Fibroblast of skin of left quadriceps (primary cell): ENCODE measurements at regions not wholly inside any gene's neighbourhood (a gene's known extent, or its start where the extent isn't known, plus 50 kb on each side); places are given as distances from the start of the nearest gene placed in this dataset.

Experiments
- DNase-seq, 2 experiments: peaks; one replicate each; pipeline ENCODE4 v3.0.0-alpha.2; 2013; ENCODE audit warnings: low read depth in 2 of 2

DNA sequence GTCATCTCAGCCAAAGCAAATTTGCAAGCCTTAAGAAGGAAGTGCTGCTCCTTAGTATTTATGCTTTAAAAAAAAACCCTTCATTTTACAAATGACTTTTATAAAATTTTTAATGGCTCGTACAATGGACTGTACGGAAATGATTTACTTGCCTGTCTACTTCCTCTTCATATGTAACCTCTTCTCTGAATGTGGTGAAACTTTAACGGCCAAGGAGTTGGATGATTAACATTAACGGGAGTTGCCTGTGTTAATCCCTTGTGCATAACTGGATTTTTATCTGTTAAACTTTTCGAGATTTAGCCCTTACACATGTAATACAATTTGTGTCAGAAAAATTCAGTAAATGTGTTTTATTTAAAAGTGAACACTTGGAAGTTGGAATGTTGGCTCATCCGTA lies 429.4 kb downstream of the TBC1D4 start:
- no peak for DNase-seq

DNA sequence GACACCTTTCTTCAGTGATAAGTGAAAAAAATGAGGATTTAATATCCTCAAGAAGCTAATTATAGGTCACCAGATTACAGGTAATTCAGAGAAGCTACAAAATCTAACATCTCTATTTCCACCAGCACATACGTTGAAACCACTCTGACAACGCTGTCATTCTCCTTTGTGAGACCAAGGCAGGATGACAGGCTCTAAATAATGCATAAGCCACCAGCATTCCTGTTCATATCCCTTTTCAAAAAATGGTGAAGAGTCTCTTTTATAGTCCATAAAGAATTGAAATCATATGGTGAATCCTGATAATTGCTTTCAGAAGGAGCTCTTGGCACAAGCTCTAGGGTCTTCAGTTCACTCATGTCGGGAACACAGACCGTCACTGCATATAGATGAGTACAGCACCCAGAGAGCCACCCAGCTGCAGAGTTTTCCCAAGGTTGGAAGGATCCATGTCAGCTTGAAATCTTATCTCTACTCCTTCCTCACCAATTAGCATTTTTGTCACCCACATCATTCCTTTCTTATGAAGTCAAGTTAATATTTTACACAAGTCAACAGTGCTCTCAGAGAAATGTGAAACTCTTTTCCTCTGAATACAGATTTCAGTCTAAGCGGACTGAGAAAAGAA lies 431.4 kb downstream of the TBC1D4 start:
- DNase-seq = peak; percentile 87 to 89

DNA sequence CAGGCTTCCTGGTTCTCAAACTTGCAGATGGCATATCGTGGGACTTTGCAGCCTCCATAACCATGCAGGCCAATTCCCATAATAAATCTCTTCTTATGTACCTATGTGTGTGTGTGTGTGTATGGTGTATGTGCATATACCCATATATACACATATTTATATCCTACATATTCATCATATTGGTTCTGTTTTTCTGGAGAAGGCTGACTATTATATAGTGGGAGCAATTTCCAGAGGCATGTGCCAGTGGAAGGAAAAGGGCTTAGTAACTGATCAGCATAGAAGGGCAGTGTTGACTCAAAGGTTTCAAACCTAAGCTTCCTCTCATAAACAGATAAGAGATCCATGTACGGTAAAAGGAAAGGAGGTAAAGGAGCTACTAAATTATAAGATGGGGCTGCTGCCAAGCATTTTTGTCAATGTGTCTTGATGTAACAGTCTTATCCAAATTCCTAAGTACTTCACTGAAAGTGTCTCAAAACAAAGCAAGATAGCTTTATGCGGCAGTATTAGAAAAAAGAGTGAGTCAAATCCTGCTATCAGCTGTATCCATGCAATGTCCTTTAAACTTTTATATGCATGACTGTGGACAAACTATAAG lies 432.1 kb downstream of the TBC1D4 start:
- DNase-seq = no peak

- DNase-seq = no peak
These were observed 439.2 kb downstream of the TBC1D4 start for GRCh38 chr13:75042807-75043206.

GRCh38 chr13:75038393-75039113 lies 443.4 kb downstream of the TBC1D4 start:
- DNase-seq = no peak

GRCh38 chr13:75025956-75026355 lies 456.0 kb downstream of the TBC1D4 start:
- DNase-seq = no peak

GRCh38 chr13:75024602-75025001 lies 457.4 kb downstream of the TBC1D4 start:
- no peak for DNase-seq

DNA sequence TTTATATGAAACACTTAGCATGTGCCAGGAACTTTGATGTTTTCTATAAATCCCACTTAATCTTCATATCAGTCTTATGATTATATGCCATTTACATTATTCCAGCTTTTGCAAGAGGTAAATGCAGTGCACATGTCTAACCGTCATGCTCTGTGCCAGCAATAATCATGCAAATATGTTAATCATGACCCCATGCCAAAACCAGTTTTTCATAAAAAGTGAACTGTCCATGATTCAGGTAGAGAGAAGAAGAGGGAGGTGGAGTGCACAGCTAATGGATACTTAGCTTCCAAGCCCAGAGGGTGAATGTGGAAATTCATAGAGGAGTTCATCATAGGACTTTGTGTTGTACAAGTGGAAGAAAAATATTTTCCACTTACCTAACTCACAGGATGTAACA lies 458.4 kb downstream of the TBC1D4 start:
- no peak for DNase-seq

DNA sequence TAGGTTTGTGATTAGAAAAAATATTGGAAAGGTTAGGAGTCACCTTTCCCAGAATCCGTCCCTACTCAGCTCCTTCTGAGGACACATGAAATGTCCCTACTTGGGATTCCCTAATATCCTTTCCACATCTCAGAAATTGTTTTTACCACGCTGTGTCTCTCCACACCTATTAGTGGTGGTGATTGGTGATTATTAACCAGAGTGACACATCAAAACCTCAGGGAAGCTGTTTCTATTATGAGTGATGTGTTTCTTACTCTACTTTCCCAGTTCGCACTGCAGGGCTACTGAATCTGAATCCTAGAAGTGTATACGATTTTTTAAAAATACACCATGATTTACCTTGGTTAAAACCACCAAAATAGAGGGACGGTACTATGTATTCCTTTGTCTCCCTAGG lies 460.8 kb downstream of the TBC1D4 start:
- DNase-seq = no peak

GRCh38 chr13:75016225-75016624 lies 465.7 kb downstream of the TBC1D4 start:
- no peak for DNase-seq

GRCh38 chr13:75013818-75014217 lies 468.2 kb downstream of the TBC1D4 start:
- DNase-seq = no peak

GRCh38 chr13:75010941-75011340 lies 471.0 kb downstream of the TBC1D4 start:
- no peak for DNase-seq

DNA sequence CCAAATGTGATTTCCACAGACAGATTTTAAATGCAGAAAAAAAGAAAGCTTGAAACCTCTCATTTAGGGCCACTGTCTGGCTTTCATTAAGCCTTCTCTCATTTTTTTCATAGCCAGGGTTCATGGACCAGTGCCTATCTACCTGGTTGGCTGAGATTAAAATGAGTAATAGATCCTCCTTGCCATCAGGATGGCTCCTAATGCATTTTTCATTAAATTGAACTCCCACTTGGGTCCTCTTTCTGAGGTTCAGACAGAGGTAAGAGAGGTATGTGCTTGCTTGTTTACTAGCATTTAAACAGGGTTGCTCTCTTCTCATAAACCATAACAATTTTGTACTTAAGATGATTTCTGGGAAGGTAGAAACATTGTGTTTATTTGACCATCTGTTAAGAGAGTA lies 473.0 kb downstream of the TBC1D4 start:
- no peak for DNase-seq

GRCh38 chr13:74990992-74991391 lies 491.0 kb downstream of the TBC1D4 start:
- no peak for DNase-seq

DNA sequence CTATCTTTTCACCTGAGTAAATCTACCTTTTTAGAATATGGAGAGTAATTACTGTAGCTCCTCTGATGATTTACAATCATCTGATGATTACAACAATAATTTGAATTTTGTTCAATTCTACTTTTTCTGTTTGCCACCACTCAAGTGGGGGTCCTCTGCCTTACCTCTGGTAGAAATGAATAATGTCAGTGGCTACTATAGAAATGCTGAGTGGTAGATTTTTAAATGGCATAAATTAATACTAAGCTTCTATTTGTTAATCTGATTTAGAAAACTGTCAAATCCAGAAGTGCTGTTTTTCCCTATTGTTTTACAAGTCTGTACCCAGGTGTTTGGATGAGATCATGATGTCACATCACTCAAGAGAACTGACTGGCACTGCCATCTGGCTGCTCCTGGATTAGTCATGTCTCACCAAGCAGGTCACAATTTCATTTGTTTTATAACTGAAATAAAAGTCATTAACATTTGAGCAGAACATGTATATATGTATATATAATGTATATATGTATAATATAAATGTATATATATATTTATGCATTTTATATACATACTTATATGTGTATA lies 494.8 kb downstream of the TBC1D4 start:
- no peak for DNase-seq

DNA sequence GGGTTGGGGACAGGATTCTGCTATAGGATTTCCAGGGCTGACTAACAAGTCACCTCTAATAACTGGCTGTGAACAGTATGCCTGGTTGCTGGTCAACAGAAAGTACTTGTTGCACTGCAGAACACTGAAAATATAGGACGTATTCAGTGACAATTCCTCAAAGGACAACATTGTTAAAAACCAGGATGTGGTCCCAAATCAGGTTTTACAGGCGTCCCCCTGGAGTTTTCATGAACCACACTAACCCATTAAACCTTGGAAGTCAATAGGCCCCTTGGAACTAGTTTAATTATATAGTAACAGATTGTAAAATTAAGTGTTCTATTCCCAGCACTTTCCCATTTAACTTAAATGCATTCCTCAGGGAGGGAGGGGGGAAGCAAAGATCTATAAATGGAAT lies 495.4 kb downstream of the TBC1D4 start:
- DNase-seq = no peak

DNA sequence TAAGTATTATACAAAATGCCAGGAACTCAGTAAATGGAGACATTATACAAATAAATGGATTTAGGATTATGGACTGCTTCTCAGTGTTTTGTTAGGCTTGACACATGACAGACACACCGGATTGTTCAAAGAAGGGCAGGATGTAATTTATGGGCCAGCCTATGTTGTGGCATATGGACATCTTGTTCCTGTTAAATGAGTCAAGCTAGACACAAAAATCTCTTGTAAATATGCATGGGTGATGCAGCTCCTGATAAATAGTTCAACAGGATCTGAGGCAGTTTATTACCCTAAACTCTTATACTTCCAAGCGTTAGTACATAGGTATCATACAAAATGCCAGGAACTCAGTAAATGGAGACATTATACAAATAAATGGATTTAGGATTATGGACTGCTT lies 502.3 kb downstream of the TBC1D4 start:
- DNase-seq = peak in 1 of 2 experiments; percentile 4

- DNase-seq = no peak
These were observed 503.4 kb downstream of the TBC1D4 start for GRCh38 chr13:74978591-74978990.

DNA sequence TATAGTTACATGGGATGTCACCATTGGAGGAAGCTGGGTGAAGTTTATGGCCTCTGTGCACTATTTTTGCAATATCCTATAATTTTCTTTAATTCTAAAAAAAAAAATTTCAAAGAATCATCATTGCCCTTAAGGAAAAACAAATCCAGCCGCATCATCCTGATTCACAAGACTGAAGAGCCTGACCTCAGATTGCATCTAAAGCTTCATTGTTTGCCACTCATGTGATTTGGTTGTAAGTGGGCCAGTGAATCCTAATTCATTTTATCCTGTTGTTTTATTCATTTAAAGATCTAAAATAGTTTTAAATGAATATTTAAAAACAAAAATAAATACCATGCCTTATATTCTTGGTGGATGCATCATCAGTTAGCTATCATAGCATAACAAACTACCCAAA lies 504.5 kb downstream of the TBC1D4 start:
- no peak for DNase-seq

GRCh38 chr13:74975111-74975510 lies 506.9 kb downstream of the TBC1D4 start:
- DNase-seq = no peak

- no peak for DNase-seq
These were observed 507.8 kb downstream of the TBC1D4 start for GRCh38 chr13:74973935-74974879.

GRCh38 chr13:74969419-74969818 lies 512.5 kb downstream of the TBC1D4 start:
- DNase-seq = no peak
